ENCODE measurements at regions not wholly inside any gene's neighbourhood (a gene's known extent, or its start where the extent isn't known, plus 50 kb on each side); places are given as distances from the start of the nearest gene placed in this dataset.

- POLR2A ChIA-PET (ENCODE audit: partially characterized antibody): no interaction called here
- Histone ChIP-seq H3K79me1 (ENCODE audit: low read depth, low read length) (no peaks in the 10 kb centered on the region), H3K4me1 (replicated peaks in 1 of 4; ENCODE audit: control insufficient read depth in 3 of 4, insufficient read depth in 4 of 4, low read length in 3 of 4) (no peaks in the 10 kb centered on the region), H3K79me2 (ENCODE audit: control insufficient read depth in 1 of 2, insufficient read depth in 2 of 2, low read length in 2 of 2) (no peaks in the 10 kb centered on the region), H4K91ac (replicated peaks; ENCODE audit: insufficient read length, low read length) (no peak overlapping the region), H3K27ac (ENCODE audit: low read depth, low read length) (no peak overlapping the region), H3K4me2 (ENCODE audit: insufficient read depth in 1 of 2, low read depth in 2 of 2, low read length in 2 of 2) (no peak overlapping the region), H3K9ac (replicated peaks in 1 of 4; ENCODE audit: extremely low read depth in 1 of 4, low read depth in 3 of 4, low read length in 3 of 4) (no peak overlapping the region), H3K9me3 (ENCODE audit: insufficient read depth in 2 of 2, low read depth in 1 of 2, low read length in 1 of 2) (no peaks in the 10 kb centered on the region), H2BK20ac (ENCODE audit: low read length) (no peak overlapping the region), H2BK15ac (ENCODE audit: low read length) (no peak overlapping the region), H2BK12ac (ENCODE audit: low read depth, low read length) (no peak overlapping the region), H2AFZ (ENCODE audit: low read length) (no peak overlapping the region), H2BK120ac (replicated peaks; ENCODE audit: low read depth, low read length) (no peak overlapping the region), H3K56ac (replicated peaks; ENCODE audit: insufficient read length, low read depth, low read length) (no peak overlapping the region), H4K20me1 (replicated peaks in 1 of 2; ENCODE audit: control insufficient read depth in 1 of 2, insufficient read depth in 2 of 2, low read length in 2 of 2) (no peaks in the 10 kb centered on the region), H3K23me2 (ENCODE audit: low read depth, low read length) (no peaks in the 10 kb centered on the region), H2BK5ac (ENCODE audit: low read depth, low read length) (no peak overlapping the region), H3K4me3 (ENCODE audit: extremely low read depth in 1 of 4, insufficient read depth in 2 of 4, low read depth in 3 of 4, low read length in 4 of 4) (no peak overlapping the region), H3K36me3 (ENCODE audit: control insufficient read depth in 2 of 4, insufficient read depth in 4 of 4, low read length in 3 of 4) (no peaks in the 10 kb centered on the region), H4K8ac (ENCODE audit: extremely low read depth, insufficient read depth, low read length) (no peak overlapping the region), H3K27me3 (replicated peaks in 1 of 4; ENCODE audit: control insufficient read depth in 3 of 4, extremely low read depth in 1 of 4, insufficient read depth in 3 of 4, low read length in 3 of 4) (no peaks in the 10 kb centered on the region), H3K18ac (ENCODE audit: extremely low read depth, low read length) (no peak overlapping the region), H2AK5ac (ENCODE audit: low read depth, low read length) (no peak overlapping the region), H3K4ac (replicated peaks; ENCODE audit: insufficient read length, low read depth, low read length) (no peak overlapping the region), H3K14ac (ENCODE audit: insufficient read length) (no peak overlapping the region), H4K5ac (ENCODE audit: insufficient read length, low read depth, low read length) (no peak overlapping the region), H3K23ac (ENCODE audit: insufficient read length) (no peak overlapping the region)
- WGBS, 2 experiments (ENCODE audit: extremely low coverage in 1 of 2, insufficient coverage in 1 of 2, insufficient read length in 1 of 2, insufficient replicate concordance in 2 of 2, low coverage in 1 of 2, low lambda C conversion rate in 2 of 2, missing lambda C conversion rate in 1 of 2): 94% methylated on average over 3 of the region's 3 CpGs; no CpG with 5 or more reads in 1 of the 2 experiments
- DNase-seq (ENCODE audit: low read depth in 1 of 2, low spot score in 2 of 2) (no peak), FAIRE-seq (no peak)
- CTCF ChIA-PET (ENCODE audit: partially characterized antibody): interaction anchor here (0.7 to 1.2 kb wide), 3 partner anchors 10 to 28 kb away, joined by 3 to 4 read pairs (median 3); no protein-coding TSS in a partner anchor
- no peak for TF ChIP-seq GABPA (IDR thresholded peaks at IDR 0.05; ENCODE audit: borderline replicate concordance, insufficient read depth, low read length)
- no peak for TF ChIP-seq CEBPB (IDR thresholded peaks at IDR 0.05; ENCODE audit: low read depth, low read length)
- TF ChIP-seq RFX5 (IDR thresholded peaks at IDR 0.05; ENCODE audit: borderline replicate concordance, low read depth, low read length): no peak
- TF ChIP-seq SAP30 (IDR thresholded peaks at IDR 0.05; ENCODE audit: insufficient read depth, insufficient replicate concordance, low read length): no peak
- no peak for TF ChIP-seq CHD2 (IDR thresholded peaks at IDR 0.05; ENCODE audit: low read length)
- TF ChIP-seq SIN3A (conservative IDR thresholded peaks at IDR 0.05 in 1 of 2, IDR thresholded peaks at IDR 0.05 in 1 of 2; ENCODE audit: low read depth in 1 of 2, low read length in 2 of 2): no peak
- TF ChIP-seq HDAC6 (IDR thresholded peaks at IDR 0.05; ENCODE audit: low read depth, low read length): no peak
- TF ChIP-seq TAF1 (IDR thresholded peaks at IDR 0.05; ENCODE audit: low read depth, low read length): no peak
- TF ChIP-seq EZH2 (IDR thresholded peaks at IDR 0.05; ENCODE audit: low read depth, low read length, severe bottlenecking): no peak
- TF ChIP-seq CBX5 (IDR thresholded peaks at IDR 0.05; ENCODE audit: low read depth, low read length): no peak
- no peak for TF ChIP-seq SRF (IDR thresholded peaks at IDR 0.05; ENCODE audit: low read depth, low read length)
- TF ChIP-seq RAD21 (IDR thresholded peaks at IDR 0.05 in 1 of 2, conservative IDR thresholded peaks at IDR 0.05 in 1 of 2; ENCODE audit: low read depth in 2 of 2, low read length in 2 of 2): no peak
- no peak for TF ChIP-seq GTF2F1 (IDR thresholded peaks at IDR 0.05; ENCODE audit: borderline replicate concordance, low read depth, low read length)
- TF ChIP-seq RNF2 (IDR thresholded peaks at IDR 0.05; ENCODE audit: borderline replicate concordance, low read depth, low read length, missing control alignments, poor library complexity, severe bottlenecking): no peak
Observed at GRCh38 chr13:98629055-98629454, 52.1 kb upstream of the STK24 start.
